ENCODE measurements at regions not wholly inside any gene's neighbourhood (a gene's known extent, or its start where the extent isn't known, plus 50 kb on each side); places are given as distances from the start of the nearest gene placed in this dataset.
"Not testable (repeated sequence)": the region's sequence is repeated elsewhere in the genome, so short reads cannot be mapped to it uniquely, and the experiment has no call there.

DNA sequence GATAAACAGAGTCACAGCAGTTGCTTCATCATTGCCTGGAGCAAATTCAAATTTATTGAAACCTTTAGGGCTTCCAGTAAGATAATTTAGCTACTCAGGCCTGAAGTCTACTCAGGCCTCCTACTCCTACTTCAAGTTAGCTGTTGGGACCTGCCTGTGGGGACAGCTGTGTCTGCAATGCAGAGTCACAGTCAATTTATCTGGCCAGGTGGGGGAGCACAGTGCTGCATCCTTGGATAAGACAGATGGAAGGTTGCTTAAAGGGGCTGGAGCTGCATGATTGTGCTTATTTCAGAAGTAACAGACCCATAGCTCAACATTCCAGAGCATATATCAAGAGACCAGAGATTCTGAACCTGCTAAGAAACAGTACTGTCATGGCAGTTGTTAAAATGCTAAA is 932.1 kb downstream of the QKI start:
- DNase-seq = no peak

DNA sequence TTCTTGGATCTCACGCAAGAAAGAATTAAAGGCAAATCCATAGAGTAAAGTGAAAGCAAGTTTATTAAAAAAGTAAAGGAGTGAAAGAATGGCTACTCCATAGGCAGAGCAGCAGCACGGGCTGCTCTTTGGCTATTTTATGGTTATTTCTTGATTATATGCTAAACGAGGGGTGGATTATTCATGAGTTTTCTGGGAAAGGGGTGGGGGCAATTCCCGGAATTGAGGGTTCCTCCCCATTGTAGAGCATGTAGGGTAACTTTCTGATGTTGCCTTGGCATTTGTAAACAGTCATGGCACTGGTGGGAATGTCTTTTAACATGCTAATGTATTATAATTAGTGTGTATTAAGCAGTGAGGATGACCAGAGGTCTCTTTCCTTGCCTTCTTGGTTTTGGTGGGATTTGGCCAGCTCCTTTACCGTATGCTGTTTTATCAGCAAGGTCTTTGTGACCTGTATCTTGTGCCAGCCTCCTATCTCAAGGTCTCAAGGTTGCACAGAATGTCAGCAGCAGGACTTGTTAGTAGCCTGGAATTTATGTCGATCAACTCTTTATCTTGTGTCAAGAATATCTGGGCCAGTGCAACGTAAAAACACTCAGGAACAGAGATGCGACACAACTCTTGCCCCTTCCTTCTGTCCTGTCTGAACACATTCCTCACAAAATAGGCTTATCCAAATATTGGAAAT is 931.4 kb downstream of the QKI start:
- no peak for DNase-seq

DNA sequence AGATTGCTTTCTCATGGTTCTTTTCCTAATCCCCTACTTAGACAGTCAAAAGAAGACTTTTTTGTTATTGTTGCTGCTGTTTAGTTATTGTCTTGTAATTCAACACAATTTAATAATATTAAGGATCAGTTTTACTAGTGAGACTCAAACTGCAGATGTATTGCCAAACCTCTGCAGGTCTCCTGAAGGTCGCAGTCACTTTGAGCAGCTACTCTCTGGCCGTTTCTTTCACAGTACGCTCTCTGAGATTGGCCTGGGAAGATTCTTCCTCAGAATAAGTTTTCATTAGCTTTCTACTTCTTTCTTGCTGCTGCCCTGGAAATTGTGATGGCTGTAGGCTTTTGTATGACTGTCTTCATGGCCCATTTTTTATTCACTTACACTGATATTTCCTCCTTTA is 930.8 kb downstream of the QKI start:
- no peak for DNase-seq

DNA sequence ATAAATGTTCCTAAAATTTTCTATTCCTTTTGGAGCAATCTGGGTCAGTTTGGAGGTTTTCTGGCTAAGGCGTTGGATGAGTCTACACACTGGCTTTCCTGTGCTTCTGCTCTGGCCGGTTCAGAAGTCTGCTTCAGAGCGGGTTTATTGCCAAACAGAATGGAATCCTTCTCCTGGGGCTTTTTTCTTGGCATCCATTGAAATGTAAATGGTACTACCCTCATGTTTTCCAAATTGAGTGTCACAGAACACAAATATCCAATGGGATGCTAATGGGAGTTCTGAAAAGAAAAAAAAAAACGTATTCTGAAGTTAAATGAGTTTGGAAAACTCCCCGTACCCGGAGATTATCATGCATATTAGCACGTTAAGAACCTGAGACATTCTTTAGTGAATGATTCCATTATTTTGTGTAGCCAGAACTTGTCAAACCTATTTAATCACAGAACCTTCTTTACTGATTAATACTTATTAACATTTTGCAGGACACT is 930.3 kb downstream of the QKI start:
- no peak for DNase-seq

DNA sequence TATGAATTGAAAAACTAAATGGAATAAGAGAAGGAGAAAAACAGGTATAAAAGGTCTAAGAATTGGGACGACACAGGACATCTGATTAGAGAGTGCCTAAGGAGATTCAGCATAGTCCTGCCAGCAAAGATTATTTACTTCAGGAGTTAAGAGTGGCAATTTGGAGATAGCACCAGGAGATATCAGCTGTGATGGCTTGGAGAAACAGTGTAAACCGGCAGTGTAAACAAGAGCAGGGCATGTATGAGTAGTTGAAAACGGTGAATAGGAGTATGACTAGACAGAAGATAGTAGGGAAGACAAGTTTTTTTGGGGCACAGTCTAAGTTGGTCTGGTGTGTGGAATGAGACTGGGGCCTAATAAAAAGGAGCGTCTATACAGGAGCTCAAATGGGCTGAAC is 924.9 kb downstream of the QKI start:
- DNase-seq = not testable (repeated sequence)

DNA sequence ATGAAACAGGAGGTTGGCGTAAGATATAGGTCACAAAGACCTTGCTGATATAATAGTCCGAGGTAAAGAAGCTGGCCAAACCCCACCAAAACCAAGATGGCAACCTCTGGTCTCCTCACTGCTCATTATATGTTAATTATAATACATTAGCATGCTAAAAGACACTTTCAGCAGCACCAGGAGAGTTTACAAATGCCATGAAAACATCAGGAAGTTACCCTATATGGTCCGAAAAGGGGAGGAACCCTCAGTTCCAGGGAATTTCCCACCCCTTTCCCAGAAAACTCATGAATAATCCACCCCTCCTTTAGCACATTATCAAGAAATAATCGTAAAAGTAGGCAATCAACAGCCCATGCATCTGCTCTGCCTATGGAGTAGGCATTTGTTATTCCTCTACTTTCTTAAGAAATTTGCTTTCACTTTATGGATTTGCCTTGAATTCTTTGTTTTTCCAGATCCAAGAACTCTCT is 923.4 kb downstream of the QKI start:
- DNase-seq = no peak

DNA sequence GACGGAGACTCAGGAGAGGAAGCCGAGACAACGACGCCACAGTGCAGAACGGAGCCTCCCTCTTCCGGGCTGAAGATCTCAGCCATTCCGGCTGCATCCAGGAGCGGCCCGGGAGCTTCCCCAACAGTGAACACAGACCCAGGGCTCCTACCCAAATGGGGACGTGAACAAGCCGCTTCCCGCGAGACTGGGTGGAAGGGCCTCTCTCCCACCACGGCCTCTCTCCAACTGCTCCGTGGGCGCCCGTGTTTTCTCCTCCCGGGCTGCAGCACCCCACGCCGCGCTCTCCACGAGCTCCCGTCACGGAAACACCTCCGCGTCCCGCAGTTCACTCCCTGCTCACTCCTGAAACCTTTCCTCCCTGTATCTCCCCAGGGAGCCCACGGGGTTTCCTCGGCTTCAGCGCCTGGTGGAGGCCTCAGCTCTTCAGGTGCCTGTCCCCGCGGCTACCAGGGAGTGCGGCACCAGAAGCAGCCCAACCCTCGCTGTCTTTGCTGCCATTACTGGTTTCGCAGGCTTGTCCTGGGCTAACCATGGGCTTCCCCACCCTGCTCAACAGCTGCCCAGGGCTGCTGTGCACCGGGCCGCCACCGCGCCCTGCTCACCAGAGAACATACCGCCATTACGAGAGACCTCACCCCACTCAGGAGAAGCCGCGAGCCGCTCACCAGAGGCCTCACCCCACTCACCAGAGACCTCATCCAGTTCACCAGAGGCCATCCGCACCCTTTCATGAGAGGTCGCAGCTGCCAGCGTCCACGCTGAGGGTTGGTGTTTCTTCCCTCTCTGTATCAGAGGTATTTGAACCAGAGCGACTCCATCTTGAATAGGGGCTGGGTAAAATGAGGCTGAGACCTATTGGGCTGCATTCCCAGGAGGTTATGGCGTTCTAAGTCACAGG is 922.8 kb downstream of the QKI start:
- DNase-seq = no peak

DNA sequence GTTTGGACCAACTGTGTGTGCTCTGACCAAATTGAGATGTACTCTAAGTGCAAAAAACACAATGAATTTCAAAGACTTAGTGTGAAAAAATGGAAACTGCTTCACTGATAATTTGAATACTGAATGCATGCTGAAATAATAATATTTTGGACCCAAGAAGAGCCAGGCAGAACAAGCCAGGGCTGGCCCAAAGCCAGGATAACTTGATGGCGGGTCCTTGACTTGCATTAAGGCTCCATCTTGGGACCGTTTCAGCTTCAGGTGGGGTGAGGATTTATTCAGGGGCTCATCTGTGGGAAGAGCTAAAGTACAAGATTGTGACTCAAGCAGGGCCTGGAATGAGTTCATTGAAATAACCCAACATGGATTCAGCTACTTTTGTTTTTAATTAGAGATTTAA is 921.9 kb downstream of the QKI start:
- DNase-seq = no peak

DNA sequence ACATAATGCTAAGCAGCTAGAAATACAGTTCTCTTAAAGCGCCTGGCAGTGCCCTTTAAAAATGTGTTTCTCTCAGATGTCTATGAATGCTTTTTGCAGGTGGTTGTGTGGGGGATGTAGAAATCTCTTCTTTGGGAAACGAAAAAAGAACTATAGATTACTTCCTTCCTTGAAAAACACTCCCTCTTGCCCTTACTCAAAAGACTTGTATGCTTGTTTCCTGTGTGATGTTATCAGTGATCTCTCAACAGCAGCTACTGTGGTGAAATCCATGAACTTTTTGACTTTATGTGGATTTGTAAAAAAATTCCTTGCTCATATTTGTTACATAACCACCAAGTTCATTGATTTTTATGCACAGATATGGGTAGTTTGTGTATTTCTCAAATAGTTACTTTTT is 916.5 kb downstream of the QKI start:
- DNase-seq = no peak

DNA sequence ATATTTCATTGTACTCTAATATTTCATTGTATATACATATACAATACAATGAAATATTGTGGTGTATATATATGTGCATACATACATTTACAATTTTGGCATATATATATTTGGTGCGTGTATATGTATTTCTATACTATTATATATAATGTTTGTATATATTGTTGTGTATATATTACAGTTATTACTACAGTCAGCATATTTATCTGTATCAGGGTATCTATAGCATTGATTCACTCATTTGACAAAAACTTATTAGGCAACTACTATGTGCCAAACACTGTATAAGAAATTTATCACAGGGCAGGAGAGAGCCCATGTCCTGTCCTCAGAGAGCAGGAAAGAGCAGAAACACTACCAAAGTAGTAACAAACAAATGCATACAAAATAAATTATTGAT is 910.6 kb downstream of the QKI start:
- DNase-seq = no peak

DNA sequence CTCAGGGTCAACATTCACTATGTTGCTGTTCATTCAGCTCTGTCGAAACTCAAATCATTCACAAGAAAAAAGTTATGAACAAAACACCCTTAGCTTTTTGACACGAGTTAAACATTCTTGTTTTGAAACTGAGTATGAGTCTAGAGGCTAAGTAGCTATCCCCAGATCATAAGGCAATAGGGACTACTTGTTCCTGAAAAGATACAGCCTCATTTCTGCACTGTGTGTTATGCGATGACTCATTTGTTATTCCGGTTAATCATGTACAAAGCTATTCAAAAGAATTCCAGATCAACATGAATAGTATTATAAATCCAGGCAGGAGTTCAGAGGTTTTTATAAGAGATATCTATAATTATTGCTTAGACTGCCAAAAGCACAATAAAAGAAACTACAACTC is 908.0 kb downstream of the QKI start:
- DNase-seq = no peak

DNA sequence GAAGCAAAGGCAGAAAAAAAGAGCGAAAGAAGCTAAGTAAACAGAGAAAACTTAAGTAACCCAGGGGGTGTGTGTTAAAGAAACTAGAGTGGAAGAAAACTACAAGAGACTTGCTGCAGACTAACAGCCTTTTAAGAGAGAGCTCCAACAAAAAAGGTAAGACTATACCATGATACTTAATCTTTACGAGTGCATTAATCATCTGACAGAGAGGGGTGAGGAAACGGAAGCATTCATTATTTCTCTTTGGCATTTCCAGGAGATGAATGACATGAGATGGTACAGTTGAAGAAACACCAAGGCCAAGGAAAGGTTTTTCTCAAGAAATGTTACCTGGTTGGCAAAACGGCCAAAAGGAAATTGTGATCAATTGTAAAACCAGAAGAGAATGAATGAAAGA is 906.8 kb downstream of the QKI start:
- DNase-seq = no peak

DNA sequence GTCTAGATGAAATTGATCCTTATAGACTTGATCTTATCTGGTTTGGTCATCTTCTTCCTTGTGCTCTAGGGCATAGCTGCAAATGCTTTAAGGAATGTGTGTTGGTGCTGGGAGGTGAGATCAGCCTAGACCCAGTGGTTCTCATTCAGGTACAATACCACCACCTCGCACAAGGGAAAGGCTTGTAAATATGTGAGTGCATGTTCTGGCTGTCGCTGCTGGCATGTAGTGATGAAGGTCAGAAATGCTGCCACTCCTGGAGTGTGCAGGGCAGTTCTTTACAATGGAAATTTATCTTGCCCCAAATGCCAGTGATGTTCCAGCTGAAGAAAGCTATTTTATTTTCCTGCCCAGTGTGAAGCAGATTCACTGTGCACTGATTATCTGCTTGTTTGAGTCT is 900.9 kb downstream of the QKI start:
- no peak for DNase-seq

DNA sequence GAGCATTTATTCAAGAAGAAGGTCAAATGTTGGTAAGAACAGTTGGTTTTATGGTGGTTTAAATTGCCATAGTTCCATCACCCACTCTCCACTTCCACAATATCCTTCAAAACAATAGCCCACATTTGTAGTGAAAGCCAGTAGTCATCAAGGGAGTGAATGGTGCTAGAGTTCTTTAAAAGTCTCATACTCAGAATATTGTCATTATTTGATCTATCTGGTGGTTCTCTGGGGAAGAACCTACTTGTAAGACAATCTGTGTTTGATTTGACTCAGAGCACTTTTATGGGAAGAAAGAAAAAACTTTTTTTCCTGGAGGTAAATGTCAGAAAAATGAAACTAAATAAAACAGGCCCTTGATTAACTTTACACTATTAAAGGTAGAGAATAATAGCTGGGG is 893.8 kb downstream of the QKI start:
- no peak for DNase-seq

DNA sequence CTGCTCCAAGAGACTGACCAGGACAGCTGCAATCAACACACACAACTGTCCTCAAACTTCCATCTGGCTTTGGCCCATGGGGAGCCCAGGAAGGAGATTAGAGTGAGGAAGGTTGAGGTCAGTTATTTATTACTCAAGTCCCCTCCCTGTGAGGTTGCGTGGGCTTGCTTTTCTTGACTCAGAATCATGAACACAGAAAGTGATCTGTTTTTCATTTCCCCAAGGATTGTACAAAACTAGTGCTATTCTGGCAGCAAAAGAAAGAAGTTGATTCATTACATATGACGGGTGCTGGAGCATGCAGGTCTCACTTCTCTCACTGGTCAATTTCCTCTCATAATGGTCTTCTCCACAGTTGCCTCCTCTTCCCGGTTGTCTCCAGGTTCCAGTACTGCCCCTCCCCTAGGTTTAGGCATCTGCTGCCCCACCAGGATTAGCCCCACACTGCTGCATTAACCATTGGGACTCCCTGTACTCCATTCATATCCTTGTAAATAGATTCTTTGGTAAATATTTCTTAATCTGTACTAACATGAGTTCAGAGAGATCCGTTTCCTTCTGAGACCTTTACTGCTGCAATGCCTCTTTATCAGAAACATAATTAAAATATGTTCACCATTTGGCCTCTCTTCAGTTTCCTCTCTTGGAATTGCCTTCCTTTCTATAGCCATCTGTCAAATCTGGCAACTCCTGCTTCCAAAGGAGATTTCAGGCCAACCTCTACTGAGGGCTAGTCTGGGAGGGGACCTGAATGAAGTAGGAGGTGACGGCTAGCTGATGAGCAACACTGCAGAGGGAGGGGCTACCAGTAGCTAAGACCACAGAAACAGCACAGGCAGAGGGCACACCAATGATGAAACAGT is 888.8 kb downstream of the QKI start:
- no peak for DNase-seq

DNA sequence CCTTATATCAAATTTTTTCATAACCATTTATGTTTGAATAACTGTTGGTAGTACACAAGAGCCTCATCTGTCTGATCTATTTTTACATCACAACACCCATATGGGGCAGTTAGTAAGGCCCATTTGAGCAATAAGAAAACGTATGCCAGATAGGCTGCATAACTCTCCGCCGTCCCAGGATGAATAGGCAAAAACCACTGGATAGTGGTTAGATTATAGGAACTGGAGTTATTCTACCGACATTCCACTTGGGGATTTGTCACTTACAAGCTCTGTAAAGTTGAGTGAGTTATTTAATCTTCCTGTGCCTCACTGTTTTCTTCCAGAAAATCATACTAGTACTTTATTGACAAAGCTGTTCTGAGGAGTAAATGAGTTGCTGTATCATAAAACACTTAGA is 881.9 kb downstream of the QKI start:
- DNase-seq = no peak

DNA sequence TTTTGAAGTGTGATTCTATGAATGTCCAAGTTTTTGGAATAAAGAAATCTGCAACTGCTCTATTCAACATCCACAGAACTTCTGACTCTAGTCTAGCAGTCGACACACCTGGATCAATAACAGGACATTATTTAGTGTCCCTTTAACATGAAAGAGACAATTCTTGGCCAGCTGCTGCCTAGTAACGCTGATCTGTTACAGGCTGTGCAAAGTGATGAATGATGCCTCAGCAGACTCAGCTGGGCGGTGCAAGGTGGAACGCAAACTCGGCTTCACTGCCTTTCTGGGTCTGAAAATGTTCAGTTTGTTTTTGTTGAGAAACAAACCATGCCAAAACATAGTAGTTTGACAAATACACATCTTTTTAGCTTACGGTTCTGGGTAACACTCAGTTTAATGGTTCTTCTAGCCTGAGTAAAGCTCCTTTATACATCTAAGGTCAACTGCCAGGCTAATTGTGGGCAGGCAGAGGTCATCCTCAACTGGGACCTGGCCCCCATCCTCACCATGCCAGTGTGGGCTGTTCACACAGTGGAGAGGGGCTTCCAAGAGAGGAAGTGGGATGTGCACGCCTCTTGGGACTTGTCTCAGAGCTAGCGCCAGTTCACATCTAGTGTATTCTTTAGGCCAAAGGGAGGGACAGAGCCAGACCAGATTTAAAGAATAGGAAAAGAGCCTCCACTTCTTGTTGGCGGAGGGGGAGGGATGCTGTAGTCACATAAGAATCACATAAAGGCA is 879.7 kb downstream of the QKI start:
- DNase-seq = no peak

DNA sequence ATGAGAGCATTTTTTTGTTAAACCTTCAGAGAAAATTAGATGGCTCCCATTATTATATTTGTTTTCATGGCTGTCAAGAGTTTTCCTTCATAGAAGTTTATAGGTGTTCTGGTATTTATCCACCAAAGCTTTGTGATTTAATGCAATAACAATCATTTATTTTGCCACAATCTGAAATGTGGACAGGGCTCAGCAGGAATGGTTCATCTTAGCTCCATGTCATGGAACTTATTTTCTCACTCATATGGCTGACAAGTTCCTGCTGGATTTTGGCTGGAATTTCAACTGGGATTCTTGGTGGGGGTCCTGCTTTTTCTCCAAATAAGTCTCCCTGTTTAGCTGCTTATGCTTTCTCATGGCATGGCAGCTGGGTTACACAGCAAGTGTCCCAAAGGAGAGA is 876.7 kb downstream of the QKI start:
- DNase-seq = no peak

DNA sequence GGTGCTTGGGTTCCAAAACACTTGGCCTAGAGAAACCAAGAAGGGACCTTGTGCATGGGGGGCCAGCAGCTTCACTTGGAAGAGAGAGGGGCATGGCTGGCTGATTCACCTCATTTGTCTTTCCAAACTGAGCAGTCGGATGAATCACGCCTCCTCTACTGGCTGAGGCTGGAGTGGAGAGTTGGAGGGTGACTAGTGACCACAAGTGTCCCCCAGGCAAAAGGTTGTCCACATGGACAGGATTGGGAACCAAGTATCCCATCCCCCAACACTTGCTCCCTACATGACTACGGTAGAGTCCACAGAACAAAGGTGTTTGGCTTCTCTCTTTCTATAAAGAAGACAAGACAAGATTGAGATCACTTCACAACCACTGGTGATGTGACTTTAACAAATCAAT is 875.6 kb downstream of the QKI start:
- DNase-seq = no peak

DNA sequence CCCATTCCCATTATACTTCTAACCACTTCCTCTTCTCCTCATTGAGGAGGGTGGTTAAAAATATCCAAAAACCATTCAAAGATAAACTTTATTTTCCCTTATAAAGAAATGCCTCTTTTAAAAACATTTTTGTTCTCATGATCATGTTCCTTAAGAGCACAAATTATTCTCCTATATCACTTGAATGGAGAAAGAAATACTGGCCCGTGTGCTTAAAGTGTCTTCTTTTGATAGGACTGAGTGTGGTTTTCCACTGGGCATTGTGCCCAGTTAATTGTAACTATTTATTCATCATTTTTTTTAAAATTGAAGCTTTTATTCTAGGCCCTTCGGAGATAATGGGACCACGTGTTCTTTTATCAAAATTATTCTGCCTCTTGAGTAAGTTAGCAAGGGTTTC is 871.5 kb downstream of the QKI start:
- no peak for DNase-seq

DNA sequence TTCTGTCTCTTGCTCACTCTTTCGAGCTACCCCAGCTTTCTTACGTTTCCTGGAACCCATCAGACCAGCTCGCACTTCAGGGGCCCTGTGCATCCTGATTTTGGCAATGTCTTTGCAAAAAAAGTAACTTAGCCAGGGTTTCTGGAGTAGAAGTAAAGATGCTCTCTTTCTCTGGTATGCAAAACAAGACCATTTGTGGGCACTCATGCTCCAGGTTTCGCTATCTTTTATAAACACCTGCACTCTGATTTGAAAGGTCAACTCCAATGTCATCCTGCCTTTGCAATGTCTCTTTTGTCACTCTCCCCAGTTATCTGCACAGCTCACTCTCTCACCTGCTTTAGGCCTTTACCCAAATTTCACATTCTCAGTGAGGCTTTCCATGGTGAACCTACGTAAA is 869.1 kb downstream of the QKI start:
- no peak for DNase-seq

DNA sequence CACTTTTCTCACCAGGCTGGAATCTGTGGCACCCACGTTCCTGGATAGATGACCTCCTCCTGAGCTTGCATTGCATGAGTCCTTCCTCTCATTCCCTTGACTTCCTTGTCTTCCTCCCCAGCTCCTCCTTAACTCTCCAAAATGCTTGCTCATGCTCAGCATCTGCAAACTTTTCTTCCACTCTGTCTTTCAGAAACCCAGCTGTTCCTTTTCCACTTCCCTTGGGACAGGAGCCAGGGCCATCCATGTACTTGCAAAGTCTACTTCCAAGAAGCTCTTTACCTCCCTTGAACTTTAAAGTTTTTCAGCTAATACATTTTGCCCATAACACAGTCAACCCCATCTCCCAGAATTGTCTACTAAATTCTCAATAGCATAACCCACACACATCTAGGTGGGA is 861.7 kb downstream of the QKI start:
- DNase-seq = no peak

DNA sequence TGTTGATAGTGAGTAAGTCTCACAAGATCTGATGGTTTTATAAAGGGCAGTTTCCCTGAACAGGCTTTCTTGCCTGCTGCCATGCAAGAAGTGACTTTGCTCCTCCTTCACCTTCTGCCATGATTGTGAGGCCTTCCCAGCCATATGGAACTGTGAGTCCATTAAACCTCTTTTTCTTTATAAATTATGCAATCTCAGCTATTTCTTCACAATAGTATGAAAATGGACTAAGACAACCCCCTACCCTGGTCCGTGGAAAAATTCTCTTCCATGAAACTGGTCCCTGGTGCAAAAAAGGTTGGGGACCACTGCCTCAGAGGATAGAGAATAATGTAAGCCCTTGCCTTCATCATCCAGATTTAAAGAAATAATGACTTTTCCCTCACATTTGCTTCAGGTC is 861.3 kb downstream of the QKI start:
- no peak for DNase-seq
